Activated T-helper 1 cell treated with anti-CD3 and anti-CD28 coated beads, Interleukin-12 subunit alpha, Interleukin-12 subunit beta, Interleukin-2, Interleukin-4 antibody, amounts not matched to agents 30 ng/mL and 10 ng/mL and 1 ng/mL, durations not matched to agents 14 hours and 24 hours and 36 hours (primary cell): ENCODE measurements at regions not wholly inside any gene's neighbourhood (a gene's known extent, or its start where the extent isn't known, plus 50 kb on each side); places are given as distances from the start of the nearest gene placed in this dataset.
"Not testable (repeated sequence)": the region's sequence is repeated elsewhere in the genome, so short reads cannot be mapped to it uniquely, and the experiment has no call there.

Source experiments
- DNase-seq: peaks from one replicate; pipeline ENCODE4 v3.0.0; 2021; ENCODE audit warnings: low spot score
- H3K27ac Mint-ChIP-seq: one replicate; pipeline ENCODE4 v1.8.0; 2021; ENCODE audit warnings: mild to moderate bottlenecking, mixed read lengths
- H3K27me3 Mint-ChIP-seq: one replicate; pipeline ENCODE4 v1.8.0; 2022; ENCODE audit warnings: mild to moderate bottlenecking, moderate library complexity, mixed read lengths; ENCODE audit not compliant: insufficient read depth
- H3K36me3 Mint-ChIP-seq: one replicate; pipeline ENCODE4 v1.8.0; 2021; ENCODE audit warnings: low read depth, mixed read lengths
- H3K4me1 Mint-ChIP-seq: one replicate; pipeline ENCODE4 v1.8.0; 2021; ENCODE audit warnings: low read depth, mixed read lengths
- H3K4me3 Mint-ChIP-seq: one replicate; pipeline ENCODE4 v1.8.0; 2021; ENCODE audit warnings: mild to moderate bottlenecking, moderate library complexity, mixed read lengths
- H3K9me3 Mint-ChIP-seq: one replicate; pipeline ENCODE4 v1.8.0; 2021; ENCODE audit warnings: mixed read lengths
- intact Hi-C: fragments of 100-400 bp; cut with micrococcal nuclease; formaldehyde crosslinking; loops from one replicate; pipeline ENCODE4 v1.15.1; 2024

GRCh38 chr2:59171019-59171418 lies 929.9 kb upstream of the FANCL start:
- H3K4me1 Mint-ChIP-seq, result no peaks in the 10 kb centered on the region

DNA sequence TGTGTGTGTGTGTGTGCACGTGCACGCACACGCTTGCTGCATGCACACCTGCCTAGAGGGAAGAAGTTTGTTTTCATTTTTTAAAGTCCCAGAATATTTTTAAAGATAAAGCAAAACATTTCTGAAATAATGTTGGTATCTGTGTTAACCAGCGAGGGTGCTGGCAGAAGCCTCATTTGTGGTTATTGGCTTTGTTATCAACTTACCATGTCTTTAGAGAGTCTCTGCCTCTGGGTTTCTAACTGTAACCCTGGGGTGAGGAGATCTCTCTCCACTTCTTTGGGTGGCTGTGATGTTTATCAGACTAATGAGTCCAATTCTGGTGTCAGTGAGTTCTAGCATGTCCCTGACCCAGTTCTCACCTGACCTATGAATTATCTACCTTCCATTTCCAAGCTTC lies 927.6 kb upstream of the FANCL start:
- Mint-ChIP-seq H3K4me3 (no peak overlapping the region), H3K4me1 (no peaks in the 10 kb centered on the region), H3K36me3 (no peaks in the 10 kb centered on the region), H3K9me3 (no peaks in the 10 kb centered on the region), H3K27me3 (peaks cover 3% of the 10 kb centered on the region), H3K27ac (no peak overlapping the region)
- no peak for DNase-seq
- intact Hi-C loops, result no loop called here

More at GRCh38 chr2:59171019-59171418, 929.9 kb upstream of the FANCL start:
- peaks cover 3% of the 10 kb centered on the region for H3K27me3 Mint-ChIP-seq
- intact Hi-C loops, result no loop called here
- H3K27ac Mint-ChIP-seq, result no peak overlapping the region
- DNase-seq, result no peak
- no peaks in the 10 kb centered on the region for H3K9me3 Mint-ChIP-seq
- no peak overlapping the region for H3K4me3 Mint-ChIP-seq
- H3K36me3 Mint-ChIP-seq, result no peaks in the 10 kb centered on the region

DNA sequence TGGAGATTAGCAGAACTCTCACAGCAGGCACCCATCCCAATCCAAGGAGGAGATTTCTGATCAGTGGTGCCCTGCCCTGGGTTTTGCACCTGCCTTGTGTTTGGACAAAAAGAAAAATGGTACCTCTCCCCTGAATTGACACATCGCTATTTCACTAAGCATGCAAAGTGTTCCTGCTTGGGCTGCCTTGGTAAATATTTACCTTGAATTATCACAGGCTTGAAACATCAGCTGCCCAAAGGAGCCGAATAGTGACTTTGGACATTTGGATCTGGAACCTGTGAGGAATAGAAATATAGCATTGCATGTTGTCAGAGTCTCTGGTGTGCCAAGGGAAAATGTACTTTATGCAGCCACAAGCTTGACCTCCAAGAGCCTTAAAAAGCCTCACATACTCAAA lies 926.4 kb upstream of the FANCL start:
- H3K4me3 Mint-ChIP-seq, result no peak overlapping the region
- peaks cover 3% of the 10 kb centered on the region for H3K27me3 Mint-ChIP-seq
- no peaks in the 10 kb centered on the region for H3K36me3 Mint-ChIP-seq

GRCh38 chr2:59157908-59158307 lies 916.8 kb upstream of the FANCL start:
- H3K4me1 Mint-ChIP-seq, intact Hi-C loops, H3K9me3 Mint-ChIP-seq, DNase-seq, H3K4me3 Mint-ChIP-seq, H3K27me3 Mint-ChIP-seq, H3K27ac Mint-ChIP-seq, H3K36me3 Mint-ChIP-seq: not testable (repeated sequence)

More for the DNA sequence above, 926.4 kb upstream of the FANCL start:
- intact Hi-C loops, result no loop called here
- no peaks in the 10 kb centered on the region for H3K4me1 Mint-ChIP-seq
- no peak overlapping the region for H3K27ac Mint-ChIP-seq
- H3K9me3 Mint-ChIP-seq, result no peaks in the 10 kb centered on the region
- DNase-seq, result no peak

GRCh38 chr2:59151805-59152204 lies 910.7 kb upstream of the FANCL start:
- no peaks in the 10 kb centered on the region for H3K36me3 Mint-ChIP-seq
- H3K27me3 Mint-ChIP-seq, result no peaks in the 10 kb centered on the region
- no peak for DNase-seq
- H3K4me3 Mint-ChIP-seq, result no peak overlapping the region
- H3K9me3 Mint-ChIP-seq, result no peaks in the 10 kb centered on the region
- no peak overlapping the region for H3K27ac Mint-ChIP-seq
- intact Hi-C loops, result no loop called here
- no peaks in the 10 kb centered on the region for H3K4me1 Mint-ChIP-seq

DNA sequence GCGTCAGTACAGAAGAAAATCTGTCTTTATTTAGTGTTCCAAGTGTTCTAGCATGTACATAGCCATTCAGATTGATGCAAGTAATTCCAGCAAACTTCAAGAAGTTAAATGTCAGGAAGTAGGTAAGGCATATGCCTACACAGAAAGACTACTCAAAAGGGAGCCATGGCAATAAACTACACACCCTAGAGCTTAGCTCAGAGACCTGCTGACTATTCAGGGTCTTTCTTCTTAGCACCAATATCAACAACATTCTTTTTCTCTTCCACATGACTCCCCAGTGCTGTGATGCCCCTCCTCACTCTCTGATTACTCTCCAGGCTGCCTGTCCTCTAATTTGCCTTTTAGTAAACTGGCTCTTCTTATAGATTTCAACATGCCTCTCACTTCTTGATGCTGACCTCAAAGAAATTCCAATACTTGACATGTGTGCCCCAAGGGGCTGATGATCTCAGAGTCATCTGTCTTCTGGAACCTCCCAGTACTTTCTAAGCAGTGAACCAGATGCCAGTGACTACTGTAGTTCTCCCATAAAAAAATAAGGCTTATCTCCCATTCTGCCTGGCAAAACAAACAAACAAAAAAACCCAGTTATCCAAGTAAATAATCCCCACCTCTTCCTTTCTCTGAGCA lies 909.2 kb upstream of the FANCL start:
- H3K9me3 Mint-ChIP-seq, result no peaks in the 10 kb centered on the region
- H3K4me1 Mint-ChIP-seq, result no peaks in the 10 kb centered on the region
- no peak for DNase-seq
- H3K27ac Mint-ChIP-seq, result no peak overlapping the region
- H3K27me3 Mint-ChIP-seq, result no peaks in the 10 kb centered on the region
- intact Hi-C loops, result no loop called here
- no peak overlapping the region for H3K4me3 Mint-ChIP-seq
- H3K36me3 Mint-ChIP-seq, result no peaks in the 10 kb centered on the region

DNA sequence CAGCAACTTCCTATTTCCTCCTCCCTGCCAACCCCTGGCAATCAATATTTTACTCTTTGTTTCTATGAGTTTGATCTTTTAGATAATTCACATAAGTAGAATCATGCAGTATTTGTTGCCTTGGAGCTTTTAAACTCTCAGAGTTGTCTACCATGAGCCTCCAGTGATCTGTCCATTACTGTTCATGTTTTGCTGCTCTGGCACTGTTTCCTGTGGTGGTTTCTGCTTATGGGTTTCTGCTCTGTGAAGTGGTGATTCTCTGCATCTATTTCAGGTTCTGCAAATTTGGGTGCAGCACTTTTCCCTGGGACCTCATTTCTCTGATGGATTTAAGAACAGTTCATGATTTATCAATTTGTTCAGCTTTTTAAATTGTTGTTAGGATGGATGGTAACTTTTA lies 908.1 kb upstream of the FANCL start:
- H3K9me3 Mint-ChIP-seq, result no peaks in the 10 kb centered on the region
- H3K36me3 Mint-ChIP-seq, result no peaks in the 10 kb centered on the region
- intact Hi-C loops, result no loop called here
- H3K4me3 Mint-ChIP-seq, result no peak overlapping the region
- no peaks in the 10 kb centered on the region for H3K4me1 Mint-ChIP-seq
- H3K27me3 Mint-ChIP-seq, result no peaks in the 10 kb centered on the region
- no peak for DNase-seq
- no peak overlapping the region for H3K27ac Mint-ChIP-seq

DNA sequence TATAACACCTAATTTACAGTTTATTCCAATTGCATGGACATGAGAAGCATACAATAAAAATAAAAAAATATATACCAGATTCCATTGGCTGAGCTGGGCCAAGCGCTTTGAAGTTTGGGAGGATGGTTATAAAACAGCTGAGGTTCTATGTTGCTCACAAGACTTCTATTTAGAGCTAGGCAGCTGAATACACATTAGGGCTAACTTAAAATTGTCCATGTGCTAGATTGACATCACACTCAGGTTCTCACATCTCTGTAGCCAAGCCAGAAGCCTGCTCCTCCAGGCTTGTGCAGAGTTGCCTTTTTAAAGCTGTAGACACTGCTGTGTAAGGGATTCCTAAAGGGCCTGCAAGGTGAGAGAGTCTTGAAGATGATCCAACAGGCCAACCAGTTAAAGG lies 871.1 kb upstream of the FANCL start:
- intact Hi-C loops, result no loop called here
- Mint-ChIP-seq H3K4me3 (no peak overlapping the region), H3K9me3 (no peaks in the 10 kb centered on the region), H3K4me1 (no peaks in the 10 kb centered on the region), H3K36me3 (no peaks in the 10 kb centered on the region), H3K27me3 (no peaks in the 10 kb centered on the region), H3K27ac (no peak overlapping the region)
- no peak for DNase-seq

DNA sequence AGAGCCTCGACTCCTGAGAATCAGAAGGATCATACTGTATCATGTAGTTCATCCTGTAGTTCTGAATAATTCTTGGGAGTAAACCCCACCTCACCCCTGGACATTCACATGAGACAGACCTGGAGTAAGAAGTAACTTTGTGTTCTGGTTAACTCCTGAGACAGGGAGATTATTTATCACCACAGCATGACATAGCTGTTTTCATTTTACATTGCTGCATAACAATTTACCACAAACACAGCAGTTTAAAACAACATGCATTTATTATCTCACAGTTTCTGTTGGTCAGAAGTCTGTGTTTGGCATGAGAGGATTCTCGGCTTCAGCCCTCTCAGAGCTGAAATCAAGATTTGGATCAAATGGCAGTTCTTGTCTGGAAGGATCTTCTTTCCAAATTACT lies 855.8 kb upstream of the FANCL start:
- peaks cover 3% of the 10 kb centered on the region for H3K9me3 Mint-ChIP-seq
- intact Hi-C loops, result no loop called here
- no peaks in the 10 kb centered on the region for H3K4me1 Mint-ChIP-seq
- no peak for DNase-seq
- H3K27ac Mint-ChIP-seq, result no peak overlapping the region
- no peaks in the 10 kb centered on the region for H3K27me3 Mint-ChIP-seq
- H3K4me3 Mint-ChIP-seq, result no peak overlapping the region
- H3K36me3 Mint-ChIP-seq, result no peaks in the 10 kb centered on the region

DNA sequence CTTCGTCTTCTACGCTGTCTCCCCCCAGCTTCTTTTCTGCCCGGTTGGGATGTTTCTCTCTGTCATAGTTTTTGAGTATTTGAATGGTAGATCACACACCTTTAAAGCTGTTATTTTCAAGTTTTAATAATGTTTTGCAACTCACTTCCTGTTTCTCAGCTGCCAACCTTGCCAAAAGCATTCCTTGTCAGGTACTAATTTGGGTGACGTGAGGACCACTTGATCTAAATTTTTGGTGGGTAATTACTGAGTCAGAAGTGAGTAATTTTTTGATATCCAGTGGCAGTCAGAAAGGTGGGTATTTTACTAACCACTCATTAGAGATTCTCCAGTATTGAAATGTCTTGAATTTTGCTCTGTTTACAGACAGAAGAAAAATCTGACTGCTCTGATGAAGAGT lies 852.4 kb upstream of the FANCL start:
- no peak for DNase-seq
- H3K27ac Mint-ChIP-seq, result no peak overlapping the region
- H3K4me3 Mint-ChIP-seq, result no peak overlapping the region
- peaks cover 8% of the 10 kb centered on the region for H3K9me3 Mint-ChIP-seq
- H3K36me3 Mint-ChIP-seq, result no peaks in the 10 kb centered on the region
- H3K4me1 Mint-ChIP-seq, result no peaks in the 10 kb centered on the region
- intact Hi-C loops, result no loop called here
- no peaks in the 10 kb centered on the region for H3K27me3 Mint-ChIP-seq

- Mint-ChIP-seq H3K27ac (no peak overlapping the region), H3K4me1 (no peaks in the 10 kb centered on the region), H3K9me3 (no peaks in the 10 kb centered on the region), H3K27me3 (no peaks in the 10 kb centered on the region), H3K36me3 (no peaks in the 10 kb centered on the region), H3K4me3 (no peak overlapping the region)
- DNase-seq, result no peak
- intact Hi-C loops, result no loop called here
These were observed 843.2 kb upstream of the FANCL start for GRCh38 chr2:59084326-59084725.

- H3K27me3 Mint-ChIP-seq, result no peaks in the 10 kb centered on the region
- no peaks in the 10 kb centered on the region for H3K9me3 Mint-ChIP-seq
- no peak overlapping the region for H3K27ac Mint-ChIP-seq
- no peak overlapping the region for H3K4me3 Mint-ChIP-seq
- no peaks in the 10 kb centered on the region for H3K36me3 Mint-ChIP-seq
- no peak for DNase-seq
- intact Hi-C loops, result no loop called here
- no peaks in the 10 kb centered on the region for H3K4me1 Mint-ChIP-seq
These were observed 842.1 kb upstream of the FANCL start for GRCh38 chr2:59083075-59083828.

DNA sequence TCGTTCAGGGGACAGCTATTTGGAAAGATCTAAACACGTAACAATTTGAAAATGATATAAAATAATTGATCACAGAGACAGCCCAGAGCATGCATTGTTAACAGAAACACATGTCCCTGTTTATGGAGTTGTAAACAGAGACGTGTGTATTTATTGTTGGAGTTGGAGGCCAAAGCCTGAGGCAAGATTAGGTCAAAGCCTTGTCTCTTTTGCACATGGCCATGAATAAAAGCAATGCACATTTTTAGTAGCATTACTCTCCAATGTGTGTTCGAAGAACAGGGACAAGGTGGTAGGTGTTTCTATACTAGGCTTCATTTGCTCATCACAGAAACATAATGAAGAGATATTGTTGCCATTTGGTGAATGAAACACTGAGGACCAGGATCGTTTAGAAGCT lies 841.5 kb upstream of the FANCL start:
- no peak for DNase-seq
- no peaks in the 10 kb centered on the region for H3K9me3 Mint-ChIP-seq
- H3K4me1 Mint-ChIP-seq, result no peaks in the 10 kb centered on the region
- no peaks in the 10 kb centered on the region for H3K36me3 Mint-ChIP-seq
- H3K4me3 Mint-ChIP-seq, result no peak overlapping the region
- no peak overlapping the region for H3K27ac Mint-ChIP-seq
- intact Hi-C loops, result no loop called here
- H3K27me3 Mint-ChIP-seq, result no peaks in the 10 kb centered on the region
